ENCODE measurements at regions not wholly inside any gene's neighbourhood (a gene's known extent, or its start where the extent isn't known, plus 50 kb on each side); places are given as distances from the start of the nearest gene placed in this dataset.

GRCh38 chr1:208298593-208299269, 54.5 kb upstream of the PLXNA2 start:
- DNase-seq, result no peak

- no peak for DNase-seq
These were observed 56.0 kb upstream of the PLXNA2 start for GRCh38 chr1:208300084-208300770.

GRCh38 chr1:208302699-208303238, 58.6 kb upstream of the PLXNA2 start:
- no peak for DNase-seq

- no peak for DNase-seq
These were observed 59.8 kb upstream of the PLXNA2 start for GRCh38 chr1:208303743-208304712.

GRCh38 chr1:208308221-208308620, 64.0 kb upstream of the PLXNA2 start:
- DNase-seq, result no peak

GRCh38 chr1:208309771-208310170, 65.6 kb upstream of the PLXNA2 start:
- no peak for DNase-seq

- no peak for DNase-seq
These were observed 68.5 kb upstream of the PLXNA2 start for GRCh38 chr1:208312706-208313105.

- DNase-seq, result no peak
These were observed 70.2 kb upstream of the PLXNA2 start for GRCh38 chr1:208314431-208314830.

GRCh38 chr1:208318150-208318734, 74.1 kb upstream of the PLXNA2 start:
- no peak for DNase-seq

- DNase-seq, result peak; percentile 74
These were observed 79.8 kb upstream of the PLXNA2 start for GRCh38 chr1:208324005-208324404.

- no peak for DNase-seq
These were observed 81.8 kb upstream of the PLXNA2 start for GRCh38 chr1:208326033-208326432.

- DNase-seq, result no peak
These were observed 85.1 kb upstream of the PLXNA2 start for GRCh38 chr1:208329300-208329699.

- DNase-seq, result no peak
These were observed 88.0 kb upstream of the PLXNA2 start for GRCh38 chr1:208332036-208332773.

GRCh38 chr1:208332774-208333126, 88.6 kb upstream of the PLXNA2 start:
- DNase-seq, result no peak

GRCh38 chr1:208333676-208334075, 89.5 kb upstream of the PLXNA2 start:
- DNase-seq, result no peak

- no peak for DNase-seq
These were observed 91.4 kb upstream of the PLXNA2 start for GRCh38 chr1:208335371-208336136.

GRCh38 chr1:208336137-208336518, 91.9 kb upstream of the PLXNA2 start:
- DNase-seq, result no peak

- DNase-seq, result no peak
These were observed 95.7 kb upstream of the PLXNA2 start for GRCh38 chr1:208339911-208340310.

GRCh38 chr1:208343226-208343625, 99.0 kb upstream of the PLXNA2 start:
- no peak for DNase-seq

- no peak for DNase-seq
These were observed 100.1 kb upstream of the PLXNA2 start for GRCh38 chr1:208344202-208344857.

GRCh38 chr1:208347191-208347590, 103.0 kb upstream of the PLXNA2 start:
- no peak for DNase-seq

Data from islet precursor cell (in vitro differentiated cells).